GM23248 (cell line): ENCODE measurements at regions not wholly inside any gene's neighbourhood (a gene's known extent, or its start where the extent isn't known, plus 50 kb on each side); places are given as distances from the start of the nearest gene placed in this dataset.

Experiments used
- EZH2 ChIP-seq: fragments of 200-600 bp; sonication (generic); IDR thresholded peaks from 2 replicates; pipeline ENCODE4 v1.6.1; 2018; ENCODE audit warnings: antibody characterized with exemption, mild to moderate bottlenecking; ENCODE audit not compliant: insufficient read depth, poor library complexity, severe bottlenecking
- EZH2phosphoT487 ChIP-seq: fragments of 200-600 bp; sonication (generic); IDR thresholded peaks from 2 replicates; pipeline ENCODE4 v1.6.1; 2018; ENCODE audit warnings: antibody characterized with exemption, moderate library complexity, mild to moderate bottlenecking, low read depth; ENCODE audit not compliant: insufficient read depth

DNA sequence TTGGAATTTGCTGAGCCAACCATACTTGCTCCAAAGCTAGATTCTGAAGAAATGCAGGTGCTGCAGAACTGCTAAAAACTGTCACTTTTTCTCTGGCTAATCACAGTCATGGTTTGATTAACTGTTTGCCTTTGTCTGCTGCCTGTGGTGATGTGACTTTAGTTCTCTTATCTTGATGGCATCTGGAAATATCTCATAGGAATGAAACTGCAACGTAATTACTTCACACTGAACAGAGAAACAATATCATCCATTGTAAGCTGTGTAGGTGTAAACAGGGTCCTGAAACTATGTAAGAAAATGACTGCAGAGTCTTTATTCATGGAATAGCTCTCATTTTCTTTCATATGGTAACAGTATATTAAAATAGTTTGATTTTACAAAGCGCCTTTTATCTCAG, 721.9 kb upstream of the HS3ST5 start:
- TF ChIP-seq EZH2 = no peak
- no peak for TF ChIP-seq EZH2phosphoT487
